ENCODE measurements at regions not wholly inside any gene's neighbourhood (a gene's known extent, or its start where the extent isn't known, plus 50 kb on each side); places are given as distances from the start of the nearest gene placed in this dataset.

DNA sequence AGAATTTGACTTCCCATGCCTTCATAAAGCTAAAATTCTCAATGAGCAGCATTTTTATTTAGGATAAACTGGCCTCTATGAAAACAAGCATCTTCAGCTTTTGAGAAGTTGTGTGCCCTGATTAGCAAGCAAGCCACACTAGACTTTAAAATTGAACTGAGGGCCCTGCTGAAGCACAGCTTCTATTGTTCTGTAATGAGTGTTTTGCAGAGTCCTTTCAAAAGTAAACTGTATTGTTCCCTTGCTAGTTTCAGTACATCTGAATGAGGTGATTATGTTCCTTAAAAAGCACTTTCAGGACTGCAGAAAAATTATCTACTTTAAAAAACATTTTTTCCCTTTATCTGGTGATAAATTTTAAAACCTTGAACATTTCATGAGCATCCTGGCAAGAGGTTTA lies 113.3 kb upstream of the PRPS1L1 start:
- DNase-seq (ENCODE audit: low read depth): no peak
- TF ChIP-seq, protein P1, sequence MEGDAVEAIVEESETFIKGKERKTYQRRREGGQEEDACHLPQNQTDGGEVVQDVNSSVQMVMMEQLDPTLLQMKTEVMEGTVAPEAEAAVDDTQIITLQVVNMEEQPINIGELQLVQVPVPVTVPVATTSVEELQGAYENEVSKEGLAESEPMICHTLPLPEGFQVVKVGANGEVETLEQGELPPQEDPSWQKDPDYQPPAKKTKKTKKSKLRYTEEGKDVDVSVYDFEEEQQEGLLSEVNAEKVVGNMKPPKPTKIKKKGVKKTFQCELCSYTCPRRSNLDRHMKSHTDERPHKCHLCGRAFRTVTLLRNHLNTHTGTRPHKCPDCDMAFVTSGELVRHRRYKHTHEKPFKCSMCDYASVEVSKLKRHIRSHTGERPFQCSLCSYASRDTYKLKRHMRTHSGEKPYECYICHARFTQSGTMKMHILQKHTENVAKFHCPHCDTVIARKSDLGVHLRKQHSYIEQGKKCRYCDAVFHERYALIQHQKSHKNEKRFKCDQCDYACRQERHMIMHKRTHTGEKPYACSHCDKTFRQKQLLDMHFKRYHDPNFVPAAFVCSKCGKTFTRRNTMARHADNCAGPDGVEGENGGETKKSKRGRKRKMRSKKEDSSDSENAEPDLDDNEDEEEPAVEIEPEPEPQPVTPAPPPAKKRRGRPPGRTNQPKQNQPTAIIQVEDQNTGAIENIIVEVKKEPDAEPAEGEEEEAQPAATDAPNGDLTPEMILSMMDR (IDR thresholded peaks at IDR 0.05; ENCODE audit: low read depth, low read length, missing control alignments): no peak
- no peak overlapping the region for H3K4me3 ChIP-seq (ENCODE audit: low read depth, low read length)
- in situ Hi-C loops (cut with HindIII; ENCODE audit: low sequenced_read_pairs): no loop called here

DNA sequence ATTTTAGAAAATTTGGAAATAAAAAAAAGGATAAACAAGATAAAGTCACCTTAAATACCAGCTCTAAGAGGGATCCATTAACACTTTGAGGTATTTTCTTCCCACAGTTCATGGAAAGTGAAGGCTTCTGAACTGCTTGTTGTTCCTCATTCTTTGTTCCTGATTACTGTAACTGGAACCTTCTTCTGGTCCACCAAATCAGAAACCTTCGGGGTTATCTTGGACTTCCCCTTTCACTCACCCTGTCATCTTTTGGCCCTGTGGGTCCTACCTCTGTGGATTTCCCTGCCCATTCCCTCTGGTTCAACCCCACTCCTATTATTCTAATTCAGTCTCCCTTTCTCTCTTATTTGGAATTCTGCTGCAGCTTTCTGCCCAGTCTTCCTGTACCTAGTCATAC lies 116.5 kb upstream of the PRPS1L1 start:
- no peak overlapping the region for H3K4me3 ChIP-seq (ENCODE audit: low read depth, low read length)
- no peak for DNase-seq (ENCODE audit: low read depth)
- TF ChIP-seq, protein P1 (IDR thresholded peaks at IDR 0.05; ENCODE audit: low read depth, low read length, missing control alignments): no peak
- in situ Hi-C loops (cut with HindIII; ENCODE audit: low sequenced_read_pairs): no loop called here

DNA sequence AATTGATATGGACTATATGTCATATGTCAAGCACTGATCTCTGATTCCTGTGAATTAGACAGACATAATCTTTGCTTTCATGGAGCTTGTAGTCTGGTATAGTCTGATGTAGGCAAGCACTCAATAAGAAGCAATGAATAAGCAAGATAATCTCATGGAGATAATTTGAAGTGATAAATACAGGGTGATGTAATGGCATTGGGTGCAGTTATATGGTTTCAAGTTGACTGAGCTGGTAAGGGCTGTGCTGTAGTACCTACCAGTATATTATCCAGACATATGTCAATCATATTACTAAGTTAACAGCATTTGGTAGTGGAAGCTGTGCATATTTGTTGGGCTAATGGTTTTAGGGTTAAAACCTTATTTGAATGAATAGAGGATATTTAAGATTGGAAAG lies 117.5 kb upstream of the PRPS1L1 start:
- H3K4me3 ChIP-seq (ENCODE audit: low read depth, low read length): no peak overlapping the region
- TF ChIP-seq, protein P1 (IDR thresholded peaks at IDR 0.05; ENCODE audit: low read depth, low read length, missing control alignments): no peak
- in situ Hi-C loops (cut with HindIII; ENCODE audit: low sequenced_read_pairs): no loop called here
- no peak for DNase-seq (ENCODE audit: low read depth)

DNA sequence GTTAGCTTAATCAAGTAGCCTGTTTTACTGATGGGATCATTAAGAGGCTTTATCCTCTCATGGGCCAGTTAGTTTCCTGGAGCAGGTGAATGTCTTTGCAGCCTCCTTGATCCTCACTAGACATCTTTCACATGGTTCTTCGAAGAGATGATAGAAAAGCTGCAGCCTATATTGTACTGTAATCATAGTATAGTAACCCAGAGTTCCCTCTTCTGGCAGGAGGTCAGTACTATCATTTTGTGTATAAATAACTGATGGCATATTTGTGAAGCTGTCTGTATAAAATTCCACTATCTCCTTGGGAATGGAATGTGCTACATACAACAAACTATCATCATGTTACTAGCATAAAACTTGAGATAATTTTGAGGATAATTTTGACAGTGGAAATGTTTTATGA lies 123.8 kb upstream of the PRPS1L1 start:
- in situ Hi-C loops (cut with HindIII; ENCODE audit: low sequenced_read_pairs): no loop called here
- no peak for DNase-seq (ENCODE audit: low read depth)
- TF ChIP-seq, protein P1 (IDR thresholded peaks at IDR 0.05; ENCODE audit: low read depth, low read length, missing control alignments): no peak
- no peak overlapping the region for H3K4me3 ChIP-seq (ENCODE audit: low read depth, low read length)

DNA sequence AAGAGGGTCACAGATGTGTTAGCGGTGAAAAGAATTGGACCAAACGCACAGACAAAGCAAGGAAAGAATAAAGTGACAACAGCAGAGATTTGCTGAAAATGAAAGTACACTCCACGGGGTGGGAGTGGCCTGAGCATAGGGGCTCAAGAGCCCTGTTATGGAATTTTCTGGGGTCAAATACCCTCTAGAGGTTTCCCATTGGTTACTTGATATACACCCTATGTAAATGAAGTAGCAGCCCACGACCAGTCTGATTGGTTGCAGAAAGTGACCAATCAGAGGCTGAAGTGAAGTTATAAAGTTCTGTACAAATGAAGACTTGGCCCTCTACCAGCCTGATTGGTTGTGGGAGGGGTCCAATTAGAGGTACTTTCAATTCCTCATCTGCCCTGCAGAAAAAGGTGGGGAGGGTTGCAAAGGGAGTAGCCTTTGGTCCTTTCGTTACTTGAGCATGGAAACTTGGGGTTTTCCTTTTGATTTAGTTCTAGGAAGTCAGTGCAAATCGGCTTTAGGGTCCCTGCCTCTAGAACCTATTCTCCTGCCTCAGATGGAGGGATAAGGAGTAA lies 125.6 kb upstream of the PRPS1L1 start:
- TF ChIP-seq, protein P1 (IDR thresholded peaks at IDR 0.05; ENCODE audit: low read depth, low read length, missing control alignments): no peak
- no peak overlapping the region for H3K4me3 ChIP-seq (ENCODE audit: low read depth, low read length)
- DNase-seq (ENCODE audit: low read depth): no peak
- in situ Hi-C loops (cut with HindIII; ENCODE audit: low sequenced_read_pairs): no loop called here

DNA sequence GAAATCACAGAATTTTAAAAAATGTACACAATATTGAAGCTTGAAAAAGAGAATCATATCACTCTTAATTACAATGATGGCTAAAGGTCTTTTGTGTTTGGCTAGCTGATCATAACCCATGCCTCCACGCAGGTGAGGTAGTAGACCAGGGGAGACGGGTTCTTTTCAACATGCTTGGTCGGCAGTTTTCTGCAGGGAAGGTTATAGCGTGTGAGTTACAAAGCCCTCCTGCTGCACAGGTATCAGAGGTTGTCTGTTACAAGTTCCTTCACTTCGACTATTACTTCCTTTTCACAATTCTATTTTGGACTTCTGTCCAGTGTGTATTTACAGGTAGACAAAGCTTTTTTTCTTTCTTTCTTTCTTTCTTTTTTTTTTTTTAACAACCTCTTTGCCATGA lies 127.1 kb upstream of the PRPS1L1 start:
- DNase-seq (ENCODE audit: low read depth): no peak
- in situ Hi-C loops (cut with HindIII; ENCODE audit: low sequenced_read_pairs): no loop called here
- TF ChIP-seq, protein P1 (IDR thresholded peaks at IDR 0.05; ENCODE audit: low read depth, low read length, missing control alignments): no peak
- H3K4me3 ChIP-seq (ENCODE audit: low read depth, low read length): no peak overlapping the region

DNA sequence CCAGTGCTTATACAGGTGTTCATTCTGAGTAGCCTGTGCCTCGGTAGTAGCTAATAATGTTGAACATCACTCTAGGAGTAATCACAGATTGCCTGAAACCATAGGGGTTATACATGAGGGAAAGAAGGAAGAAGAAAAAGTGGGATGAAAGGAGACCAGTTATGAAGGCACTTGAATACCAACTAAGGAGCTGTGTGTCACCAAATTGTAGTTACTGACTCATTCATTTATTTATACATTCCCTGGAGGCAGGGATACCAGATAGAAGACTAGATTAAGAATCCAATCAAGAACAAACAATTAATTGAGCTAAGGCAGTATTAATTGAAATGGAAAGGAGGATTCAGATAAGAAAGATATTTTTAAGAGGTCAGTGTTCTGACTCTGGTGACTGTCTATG lies 129.6 kb upstream of the PRPS1L1 start:
- TF ChIP-seq, protein P1 (IDR thresholded peaks at IDR 0.05; ENCODE audit: low read depth, low read length, missing control alignments): no peak
- H3K4me3 ChIP-seq (ENCODE audit: low read depth, low read length): no peak overlapping the region
- in situ Hi-C loops (cut with HindIII; ENCODE audit: low sequenced_read_pairs): no loop called here
- DNase-seq (ENCODE audit: low read depth): no peak

Measured in astrocyte of the cerebellum (primary cell).